ENCODE measurements at regions not wholly inside any gene's neighbourhood (a gene's known extent, or its start where the extent isn't known, plus 50 kb on each side); places are given as distances from the start of the nearest gene placed in this dataset.
A peak's percentile ranks its signal among the peaks of the same experiment; 100 is the strongest.

DNA sequence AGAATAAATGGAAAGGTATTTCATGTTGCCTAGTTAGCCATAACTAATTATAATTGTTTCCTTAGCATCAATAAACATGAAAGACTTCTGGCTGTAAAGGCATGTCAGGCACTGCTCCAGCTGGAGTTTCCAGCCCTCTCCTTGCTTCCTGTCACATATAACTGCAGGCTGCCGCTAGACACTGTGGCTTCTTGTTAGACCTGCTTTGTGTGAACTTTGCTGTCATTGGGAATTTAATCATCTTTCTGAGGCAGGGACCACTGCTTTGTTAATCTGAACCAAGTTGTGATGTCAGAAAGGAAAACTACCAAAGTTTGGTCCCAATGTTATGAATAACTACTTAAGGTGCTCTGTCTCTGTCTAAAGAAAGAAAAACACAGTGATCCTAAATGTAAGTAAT, 90.3 kb upstream of the DUSP10 start:
- peaks cover 56% of the 10 kb centered on the region for H3K4me1 Mint-ChIP-seq (ENCODE audit: low read depth)
- H3K27ac Mint-ChIP-seq = no peak overlapping the region
- peaks cover 15% of the 10 kb centered on the region for H3K27me3 Mint-ChIP-seq (ENCODE audit: low read depth)
- H3K36me3 Mint-ChIP-seq (ENCODE audit: insufficient read depth in 2 of 2) = peaks cover 2% of the 10 kb centered on the region in 2 donors
- DNase-seq (no peak), ATAC-seq (replicated peaks in 1 of 2) (no peak)
- peaks cover 0 to 4% of the 10 kb centered on the region in 2 donors for H3K9me3 Mint-ChIP-seq
- H3K4me3 Mint-ChIP-seq = no peak overlapping the region

GRCh38 chr1:221829327-221830015, 87.6 kb upstream of the DUSP10 start:
- H3K9me3 Mint-ChIP-seq = peaks cover 1 to 8% of the 10 kb centered on the region in 2 donors
- peak overlapping the region; percentile 79 for H3K27ac Mint-ChIP-seq
- H3K4me1 Mint-ChIP-seq (ENCODE audit: low read depth) = peaks cover 75% of the 10 kb centered on the region
- peak overlapping the region; percentile 72 to 73 for H3K4me3 Mint-ChIP-seq
- H3K27me3 Mint-ChIP-seq (ENCODE audit: low read depth) = no peaks in the 10 kb centered on the region
- H3K36me3 Mint-ChIP-seq (ENCODE audit: insufficient read depth in 2 of 2) = peaks cover 2% of the 10 kb centered on the region in 2 donors
- ATAC-seq (replicated peaks in 1 of 2) (peak; percentile 96 to 97), DNase-seq (peak; percentile 73 to 78)

DNA sequence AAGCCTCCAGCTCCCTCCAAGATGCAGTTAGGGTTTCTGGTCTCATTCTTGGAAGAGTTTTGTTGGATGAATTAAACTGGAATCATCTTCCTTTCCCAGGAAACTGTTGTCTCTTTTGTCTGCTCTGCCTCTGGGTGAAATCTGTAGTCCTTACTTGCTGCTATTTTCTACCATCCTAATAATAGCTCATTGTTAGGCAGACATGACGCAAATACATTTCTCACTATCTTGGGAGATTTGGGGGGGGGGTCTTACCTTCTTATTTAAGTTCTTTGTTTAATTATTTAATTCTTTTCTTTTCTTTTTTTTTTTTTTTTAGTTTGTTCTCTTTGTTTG, 85.4 kb upstream of the DUSP10 start:
- H3K4me1 Mint-ChIP-seq (ENCODE audit: low read depth) = peaks cover 89% of the 10 kb centered on the region
- ATAC-seq (replicated peaks in 1 of 2) = no peak

DNA sequence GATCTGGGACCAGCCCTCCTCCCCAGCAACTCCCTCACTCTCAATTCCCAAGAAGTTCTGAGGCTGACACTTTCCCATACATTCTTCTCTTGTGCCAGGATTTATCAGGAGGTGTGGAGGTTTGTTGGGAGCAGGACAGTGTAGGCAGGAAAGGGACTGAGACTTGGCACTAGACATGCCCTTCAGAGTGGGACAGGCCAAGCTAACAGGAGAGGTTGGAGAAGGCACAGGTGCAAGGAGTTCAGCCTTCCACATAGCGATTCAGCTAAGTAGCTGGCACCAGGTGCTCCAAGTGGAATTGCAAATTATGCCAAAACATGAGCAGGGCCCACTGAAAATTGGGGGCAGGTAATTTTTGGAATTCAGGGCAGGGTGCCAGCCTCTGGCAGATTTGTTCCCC, 83.0 kb upstream of the DUSP10 start:
- DNase-seq (no peak), ATAC-seq (replicated peaks in 1 of 2) (no peak)
- Mint-ChIP-seq H3K27ac (no peak overlapping the region), H3K36me3 (ENCODE audit: insufficient read depth in 2 of 2) (peaks cover 0 to 2% of the 10 kb centered on the region in 2 donors), H3K4me1 (ENCODE audit: low read depth) (peaks cover 84% of the 10 kb centered on the region), H3K9me3 (peaks cover 1 to 8% of the 10 kb centered on the region in 2 donors), H3K4me3 (no peak overlapping the region), H3K27me3 (ENCODE audit: low read depth) (peaks cover 8% of the 10 kb centered on the region)

More for the DNA sequence above, 85.4 kb upstream of the DUSP10 start:
- peaks cover 1 to 8% of the 10 kb centered on the region in 2 donors for H3K9me3 Mint-ChIP-seq
- peaks cover 2% of the 10 kb centered on the region in 2 donors for H3K36me3 Mint-ChIP-seq (ENCODE audit: insufficient read depth in 2 of 2)
- H3K27ac Mint-ChIP-seq = no peak overlapping the region
- no peaks in the 10 kb centered on the region for H3K27me3 Mint-ChIP-seq (ENCODE audit: low read depth)
- H3K4me3 Mint-ChIP-seq = no peak overlapping the region
- no peak for DNase-seq

GRCh38 chr1:221824025-221824424, 82.1 kb upstream of the DUSP10 start:
- Mint-ChIP-seq H3K27me3 (ENCODE audit: low read depth) (peaks cover 8% of the 10 kb centered on the region), H3K4me1 (ENCODE audit: low read depth) (peaks cover 75% of the 10 kb centered on the region), H3K36me3 (ENCODE audit: insufficient read depth in 2 of 2) (no peaks in the 10 kb centered on the region), H3K27ac (peak overlapping the region; percentile 4), H3K4me3 (peak overlapping the region; percentile 31 to 57), H3K9me3 (peaks cover 1 to 6% of the 10 kb centered on the region in 2 donors)
- ATAC-seq (replicated peaks in 1 of 2) (peak; percentile 94 to 95), DNase-seq (peak; percentile 71 to 73)

- Mint-ChIP-seq H3K36me3 (ENCODE audit: insufficient read depth in 2 of 2) (no peaks in the 10 kb centered on the region), H3K4me3 (peak overlapping the region; percentile 19 to 57), H3K9me3 (peaks cover 1 to 4% of the 10 kb centered on the region in 2 donors), H3K27ac (no peak overlapping the region), H3K27me3 (ENCODE audit: low read depth) (peaks cover 8% of the 10 kb centered on the region), H3K4me1 (ENCODE audit: low read depth) (peaks cover 70% of the 10 kb centered on the region)
- ATAC-seq (replicated peaks in 1 of 2) (peak; percentile 0 to 1), DNase-seq (no peak)
Observed at GRCh38 chr1:221823561-221823960, 81.7 kb upstream of the DUSP10 start.

GRCh38 chr1:221823149-221823548, 81.3 kb upstream of the DUSP10 start:
- Mint-ChIP-seq H3K4me1 (ENCODE audit: low read depth) (peaks cover 66% of the 10 kb centered on the region), H3K9me3 (peaks cover 1 to 4% of the 10 kb centered on the region in 2 donors), H3K27ac (peak overlapping the region; percentile 4), H3K36me3 (ENCODE audit: insufficient read depth in 2 of 2) (no peaks in the 10 kb centered on the region), H3K4me3 (peak overlapping the region; percentile 12 to 16), H3K27me3 (ENCODE audit: low read depth) (peaks cover 8% of the 10 kb centered on the region)
- DNase-seq = peak; percentile 11 to 27
- ATAC-seq (replicated peaks in 1 of 2) = peak; percentile 27 to 30

DNA sequence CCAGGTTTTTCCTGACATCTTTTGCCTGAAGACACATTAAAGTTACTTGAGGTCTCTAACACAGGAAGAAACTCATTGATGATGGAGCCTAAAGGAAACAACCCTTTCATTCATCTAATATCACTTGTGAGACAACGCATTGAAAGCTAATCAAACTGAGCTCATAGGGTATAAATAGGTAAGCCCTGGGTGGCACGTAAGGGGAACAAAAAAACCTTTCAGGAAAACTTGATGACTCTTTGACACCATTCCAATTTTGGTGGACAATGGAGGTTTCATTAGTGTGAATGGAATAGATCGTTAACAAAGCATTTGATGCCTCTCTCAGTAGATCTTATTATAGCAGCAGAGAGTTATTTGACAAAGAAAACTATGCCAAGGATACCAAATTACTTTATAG, 80.7 kb upstream of the DUSP10 start:
- peaks cover 1 to 4% of the 10 kb centered on the region in 2 donors for H3K9me3 Mint-ChIP-seq
- ATAC-seq (replicated peaks in 1 of 2) = no peak
- peaks cover 8% of the 10 kb centered on the region for H3K27me3 Mint-ChIP-seq (ENCODE audit: low read depth)
- H3K27ac Mint-ChIP-seq = no peak overlapping the region
- peaks cover 61% of the 10 kb centered on the region for H3K4me1 Mint-ChIP-seq (ENCODE audit: low read depth)
- H3K36me3 Mint-ChIP-seq (ENCODE audit: insufficient read depth in 2 of 2) = no peaks in the 10 kb centered on the region
- H3K4me3 Mint-ChIP-seq = peak overlapping the region in 1 of 2 donors; percentile 27
- DNase-seq = no peak

DNA sequence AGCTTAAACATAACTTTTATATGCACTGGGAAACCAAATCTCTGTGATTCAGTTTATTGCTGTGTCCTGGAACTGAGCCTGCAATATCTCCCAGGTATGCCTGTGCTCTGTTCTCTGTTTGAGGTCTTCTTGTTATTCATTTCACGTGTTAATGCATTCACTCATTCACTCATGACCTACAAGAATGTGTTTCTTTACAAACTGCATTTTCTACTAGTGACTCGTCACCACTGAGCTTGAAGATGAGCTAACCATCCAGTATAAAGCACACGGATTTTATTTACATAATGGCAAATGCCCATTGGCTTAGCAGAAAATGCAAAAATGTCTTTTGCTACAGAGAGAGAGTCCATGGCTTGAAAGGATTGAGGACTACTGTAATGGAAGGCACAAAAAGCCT, 75.0 kb upstream of the DUSP10 start:
- Mint-ChIP-seq H3K36me3 (ENCODE audit: insufficient read depth in 2 of 2) (no peaks in the 10 kb centered on the region), H3K9me3 (no peaks in the 10 kb centered on the region), H3K4me3 (no peak overlapping the region), H3K4me1 (ENCODE audit: low read depth) (peaks cover 4% of the 10 kb centered on the region), H3K27ac (no peak overlapping the region), H3K27me3 (ENCODE audit: low read depth) (peaks cover 33% of the 10 kb centered on the region)
- peak in 1 of 2 donors; percentile 54 for ATAC-seq (replicated peaks in 1 of 2)
- DNase-seq = no peak

- Mint-ChIP-seq H3K4me1 (ENCODE audit: low read depth) (peaks cover 4% of the 10 kb centered on the region), H3K27me3 (ENCODE audit: low read depth) (peaks cover 29% of the 10 kb centered on the region), H3K4me3 (no peak overlapping the region), H3K9me3 (peaks cover 0 to 2% of the 10 kb centered on the region in 2 donors), H3K36me3 (ENCODE audit: insufficient read depth in 2 of 2) (peaks cover 0 to under 1% of the 10 kb centered on the region in 2 donors), H3K27ac (no peak overlapping the region)
- ATAC-seq (replicated peaks in 1 of 2) (no peak), DNase-seq (no peak)
Observed at GRCh38 chr1:221815660-221816059, 73.8 kb upstream of the DUSP10 start.

- Mint-ChIP-seq H3K27me3 (ENCODE audit: low read depth) (peaks cover 29% of the 10 kb centered on the region), H3K9me3 (peaks cover 1 to 5% of the 10 kb centered on the region in 2 donors), H3K4me3 (no peak overlapping the region), H3K27ac (no peak overlapping the region), H3K36me3 (ENCODE audit: insufficient read depth in 2 of 2) (peaks cover 0 to 1% of the 10 kb centered on the region in 2 donors), H3K4me1 (ENCODE audit: low read depth) (peaks cover 22% of the 10 kb centered on the region)
- no peak for ATAC-seq (replicated peaks in 1 of 2)
- DNase-seq = no peak
Observed at GRCh38 chr1:221813887-221814286, 72.0 kb upstream of the DUSP10 start.

- H3K4me1 Mint-ChIP-seq (ENCODE audit: low read depth) = peaks cover 25% of the 10 kb centered on the region
- H3K9me3 Mint-ChIP-seq = peaks cover 1 to 5% of the 10 kb centered on the region in 2 donors
- DNase-seq (no peak), ATAC-seq (replicated peaks in 1 of 2) (no peak)
- no peak overlapping the region for H3K4me3 Mint-ChIP-seq
- peaks cover 29% of the 10 kb centered on the region for H3K27me3 Mint-ChIP-seq (ENCODE audit: low read depth)
- peaks cover 0 to 1% of the 10 kb centered on the region in 2 donors for H3K36me3 Mint-ChIP-seq (ENCODE audit: insufficient read depth in 2 of 2)
- no peak overlapping the region for H3K27ac Mint-ChIP-seq
Observed at GRCh38 chr1:221812905-221813597, 71.2 kb upstream of the DUSP10 start.

- no peak for ATAC-seq (replicated peaks in 1 of 2)
- H3K4me1 Mint-ChIP-seq (ENCODE audit: low read depth) = peaks cover 25% of the 10 kb centered on the region
- peaks cover 0 to 1% of the 10 kb centered on the region in 2 donors for H3K36me3 Mint-ChIP-seq (ENCODE audit: insufficient read depth in 2 of 2)
- peaks cover 29% of the 10 kb centered on the region for H3K27me3 Mint-ChIP-seq (ENCODE audit: low read depth)
- no peak overlapping the region for H3K4me3 Mint-ChIP-seq
- peaks cover 1 to 5% of the 10 kb centered on the region in 2 donors for H3K9me3 Mint-ChIP-seq
- H3K27ac Mint-ChIP-seq = no peak overlapping the region
- DNase-seq = no peak
Observed at GRCh38 chr1:221812088-221812752, 70.3 kb upstream of the DUSP10 start.

Data from activated T-cell treated with anti-CD3 and anti-CD28 coated beads, Interleukin-2, amount 50 U/mL, for 72 hours (primary cell).